ENCODE measurements at regions not wholly inside any gene's neighbourhood (a gene's known extent, or its start where the extent isn't known, plus 50 kb on each side); places are given as distances from the start of the nearest gene placed in this dataset.

- Histone ChIP-seq H3K9me3 (ENCODE audit: severe bottlenecking) (no peaks in the 10 kb centered on the region), H3K27me3 (ENCODE audit: insufficient read depth, poor library complexity, severe bottlenecking) (no peaks in the 10 kb centered on the region), H3K36me3 (ENCODE audit: low read depth) (no peaks in the 10 kb centered on the region), H3K4me1 (ENCODE audit: insufficient read depth, poor library complexity, severe bottlenecking) (no peaks in the 10 kb centered on the region), H3K4me3 (ENCODE audit: severe bottlenecking) (no peak overlapping the region), H3K27ac (ENCODE audit: poor library complexity, severe bottlenecking) (no peak overlapping the region)
- TF ChIP-seq CTCF (IDR thresholded peaks at IDR 0.05; ENCODE audit: poor library complexity, severe bottlenecking), result no peak
- no peak for ATAC-seq (ENCODE audit: low read depth)
- no peak for DNase-seq (ENCODE audit: low spot score)
Observed at GRCh38 chr2:12379143-12379542, 337.6 kb upstream of the TRIB2 start.

DNA sequence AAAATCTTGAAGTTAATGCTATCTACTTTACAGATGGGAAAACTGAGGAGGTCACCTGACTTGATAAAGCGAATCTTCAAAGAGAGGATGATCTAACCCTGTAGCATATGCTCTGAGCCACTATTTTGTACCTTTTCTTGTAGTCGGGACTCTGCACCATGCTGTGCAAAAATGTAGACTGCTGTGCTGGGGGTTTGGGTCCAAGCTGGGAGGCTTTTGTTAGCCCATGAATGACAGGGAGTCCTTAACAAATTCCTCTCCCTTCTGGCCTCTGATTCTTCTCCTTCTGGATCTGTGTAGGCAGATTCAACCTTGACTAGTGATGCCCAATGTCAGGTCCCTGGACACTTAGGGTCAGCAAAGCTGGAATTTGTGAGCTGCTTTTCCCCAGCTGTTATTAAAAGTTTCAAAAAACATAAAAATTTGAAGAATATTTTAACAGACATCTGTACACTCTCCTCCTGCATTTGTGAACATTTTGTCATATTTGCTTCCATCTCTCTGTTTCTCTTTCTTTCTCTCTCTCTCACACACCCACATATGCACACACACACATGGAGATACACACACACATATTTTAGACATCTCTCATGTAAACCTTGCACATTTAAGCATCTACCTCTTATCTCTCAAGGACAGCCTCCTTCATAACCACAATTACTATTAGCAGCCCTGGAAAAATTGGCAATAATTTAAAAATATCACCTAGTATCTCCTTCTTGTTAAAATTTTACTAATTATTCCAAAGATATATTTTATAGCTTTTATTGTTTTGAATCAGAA is 335.0 kb upstream of the TRIB2 start:
- no peak for TF ChIP-seq CTCF (IDR thresholded peaks at IDR 0.05; ENCODE audit: poor library complexity, severe bottlenecking)
- Histone ChIP-seq H3K9me3 (ENCODE audit: severe bottlenecking) (no peaks in the 10 kb centered on the region), H3K4me1 (ENCODE audit: insufficient read depth, poor library complexity, severe bottlenecking) (no peaks in the 10 kb centered on the region), H3K4me3 (ENCODE audit: severe bottlenecking) (no peak overlapping the region), H3K36me3 (ENCODE audit: low read depth) (no peaks in the 10 kb centered on the region), H3K27ac (ENCODE audit: poor library complexity, severe bottlenecking) (no peak overlapping the region), H3K27me3 (ENCODE audit: insufficient read depth, poor library complexity, severe bottlenecking) (no peaks in the 10 kb centered on the region)
- ATAC-seq (ENCODE audit: low read depth) (no peak), DNase-seq (ENCODE audit: low spot score) (no peak)

DNA sequence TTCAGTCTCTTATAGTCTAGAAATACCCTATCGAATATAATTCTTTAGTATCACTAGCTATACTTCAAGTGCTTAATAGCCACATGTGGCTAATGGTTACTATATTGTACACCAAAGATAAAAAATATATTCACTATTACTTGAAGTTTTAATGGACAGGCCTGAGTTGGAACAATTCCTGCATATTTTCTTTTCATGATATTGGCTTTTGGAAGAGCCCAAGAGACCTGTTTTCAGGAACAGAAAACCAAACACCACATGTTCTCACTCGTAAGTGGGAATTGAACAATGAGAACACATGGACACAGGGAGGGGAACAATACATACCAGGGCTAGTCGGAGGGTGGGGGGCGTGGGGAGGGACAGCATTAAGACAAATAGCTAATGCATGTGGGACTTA is 334.4 kb upstream of the TRIB2 start:
- no peak for DNase-seq (ENCODE audit: low spot score)
- TF ChIP-seq CTCF (IDR thresholded peaks at IDR 0.05; ENCODE audit: poor library complexity, severe bottlenecking), result no peak

GRCh38 chr2:12389344-12390045 is 327.2 kb upstream of the TRIB2 start:
- Histone ChIP-seq H3K27me3 (ENCODE audit: insufficient read depth, poor library complexity, severe bottlenecking) (no peaks in the 10 kb centered on the region), H3K9me3 (ENCODE audit: severe bottlenecking) (no peaks in the 10 kb centered on the region), H3K4me1 (ENCODE audit: insufficient read depth, poor library complexity, severe bottlenecking) (no peaks in the 10 kb centered on the region), H3K36me3 (ENCODE audit: low read depth) (no peaks in the 10 kb centered on the region), H3K4me3 (ENCODE audit: severe bottlenecking) (no peak overlapping the region), H3K27ac (ENCODE audit: poor library complexity, severe bottlenecking) (no peak overlapping the region)
- ATAC-seq (ENCODE audit: low read depth) (no peak), DNase-seq (ENCODE audit: low spot score) (no peak)
- no peak for TF ChIP-seq CTCF (IDR thresholded peaks at IDR 0.05; ENCODE audit: poor library complexity, severe bottlenecking)

More for the DNA sequence above, 334.4 kb upstream of the TRIB2 start:
- Histone ChIP-seq H3K4me1 (ENCODE audit: insufficient read depth, poor library complexity, severe bottlenecking) (no peaks in the 10 kb centered on the region), H3K4me3 (ENCODE audit: severe bottlenecking) (no peak overlapping the region), H3K27ac (ENCODE audit: poor library complexity, severe bottlenecking) (no peak overlapping the region), H3K9me3 (ENCODE audit: severe bottlenecking) (no peaks in the 10 kb centered on the region), H3K36me3 (ENCODE audit: low read depth) (no peaks in the 10 kb centered on the region), H3K27me3 (ENCODE audit: insufficient read depth, poor library complexity, severe bottlenecking) (no peaks in the 10 kb centered on the region)
- no peak for ATAC-seq (ENCODE audit: low read depth)

DNA sequence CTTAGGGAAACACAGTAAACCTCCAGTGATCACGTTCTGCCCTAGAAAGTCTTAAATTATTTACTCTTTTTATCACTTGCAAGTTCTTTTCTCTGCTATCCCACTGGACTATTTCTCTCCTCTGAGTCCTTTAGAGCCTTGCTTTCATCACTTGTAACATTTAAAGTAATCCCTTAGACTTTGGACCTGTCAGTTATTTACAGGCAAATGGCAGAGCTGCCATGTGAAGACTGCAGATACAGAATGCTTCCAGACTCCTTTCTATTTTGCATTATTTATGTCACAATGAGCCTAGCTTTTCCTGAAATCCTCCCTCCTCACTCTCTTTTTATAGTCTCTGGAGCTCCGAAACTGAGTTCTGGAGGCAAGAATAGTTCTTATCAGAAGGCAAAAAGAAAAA is 325.6 kb upstream of the TRIB2 start:
- no peak overlapping the region for H3K27ac ChIP-seq (ENCODE audit: poor library complexity, severe bottlenecking)
- H3K36me3 ChIP-seq (ENCODE audit: low read depth), result no peaks in the 10 kb centered on the region
- H3K27me3 ChIP-seq (ENCODE audit: insufficient read depth, poor library complexity, severe bottlenecking), result no peaks in the 10 kb centered on the region
- H3K4me3 ChIP-seq (ENCODE audit: severe bottlenecking), result no peak overlapping the region
- no peaks in the 10 kb centered on the region for H3K4me1 ChIP-seq (ENCODE audit: insufficient read depth, poor library complexity, severe bottlenecking)
- H3K9me3 ChIP-seq (ENCODE audit: severe bottlenecking), result no peaks in the 10 kb centered on the region
- ATAC-seq (ENCODE audit: low read depth) (no peak), DNase-seq (ENCODE audit: low spot score) (no peak)
- no peak for TF ChIP-seq CTCF (IDR thresholded peaks at IDR 0.05; ENCODE audit: poor library complexity, severe bottlenecking)
